ENCODE measurements at regions not wholly inside any gene's neighbourhood (a gene's known extent, or its start where the extent isn't known, plus 50 kb on each side); places are given as distances from the start of the nearest gene placed in this dataset.

GRCh38 chr2:58876126-58876525 lies 635.0 kb upstream of the FANCL start:
- TF ChIP-seq, protein P1, sequence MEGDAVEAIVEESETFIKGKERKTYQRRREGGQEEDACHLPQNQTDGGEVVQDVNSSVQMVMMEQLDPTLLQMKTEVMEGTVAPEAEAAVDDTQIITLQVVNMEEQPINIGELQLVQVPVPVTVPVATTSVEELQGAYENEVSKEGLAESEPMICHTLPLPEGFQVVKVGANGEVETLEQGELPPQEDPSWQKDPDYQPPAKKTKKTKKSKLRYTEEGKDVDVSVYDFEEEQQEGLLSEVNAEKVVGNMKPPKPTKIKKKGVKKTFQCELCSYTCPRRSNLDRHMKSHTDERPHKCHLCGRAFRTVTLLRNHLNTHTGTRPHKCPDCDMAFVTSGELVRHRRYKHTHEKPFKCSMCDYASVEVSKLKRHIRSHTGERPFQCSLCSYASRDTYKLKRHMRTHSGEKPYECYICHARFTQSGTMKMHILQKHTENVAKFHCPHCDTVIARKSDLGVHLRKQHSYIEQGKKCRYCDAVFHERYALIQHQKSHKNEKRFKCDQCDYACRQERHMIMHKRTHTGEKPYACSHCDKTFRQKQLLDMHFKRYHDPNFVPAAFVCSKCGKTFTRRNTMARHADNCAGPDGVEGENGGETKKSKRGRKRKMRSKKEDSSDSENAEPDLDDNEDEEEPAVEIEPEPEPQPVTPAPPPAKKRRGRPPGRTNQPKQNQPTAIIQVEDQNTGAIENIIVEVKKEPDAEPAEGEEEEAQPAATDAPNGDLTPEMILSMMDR (IDR thresholded peaks at IDR 0.05), result no peak
- TF ChIP-seq, protein P2, sequence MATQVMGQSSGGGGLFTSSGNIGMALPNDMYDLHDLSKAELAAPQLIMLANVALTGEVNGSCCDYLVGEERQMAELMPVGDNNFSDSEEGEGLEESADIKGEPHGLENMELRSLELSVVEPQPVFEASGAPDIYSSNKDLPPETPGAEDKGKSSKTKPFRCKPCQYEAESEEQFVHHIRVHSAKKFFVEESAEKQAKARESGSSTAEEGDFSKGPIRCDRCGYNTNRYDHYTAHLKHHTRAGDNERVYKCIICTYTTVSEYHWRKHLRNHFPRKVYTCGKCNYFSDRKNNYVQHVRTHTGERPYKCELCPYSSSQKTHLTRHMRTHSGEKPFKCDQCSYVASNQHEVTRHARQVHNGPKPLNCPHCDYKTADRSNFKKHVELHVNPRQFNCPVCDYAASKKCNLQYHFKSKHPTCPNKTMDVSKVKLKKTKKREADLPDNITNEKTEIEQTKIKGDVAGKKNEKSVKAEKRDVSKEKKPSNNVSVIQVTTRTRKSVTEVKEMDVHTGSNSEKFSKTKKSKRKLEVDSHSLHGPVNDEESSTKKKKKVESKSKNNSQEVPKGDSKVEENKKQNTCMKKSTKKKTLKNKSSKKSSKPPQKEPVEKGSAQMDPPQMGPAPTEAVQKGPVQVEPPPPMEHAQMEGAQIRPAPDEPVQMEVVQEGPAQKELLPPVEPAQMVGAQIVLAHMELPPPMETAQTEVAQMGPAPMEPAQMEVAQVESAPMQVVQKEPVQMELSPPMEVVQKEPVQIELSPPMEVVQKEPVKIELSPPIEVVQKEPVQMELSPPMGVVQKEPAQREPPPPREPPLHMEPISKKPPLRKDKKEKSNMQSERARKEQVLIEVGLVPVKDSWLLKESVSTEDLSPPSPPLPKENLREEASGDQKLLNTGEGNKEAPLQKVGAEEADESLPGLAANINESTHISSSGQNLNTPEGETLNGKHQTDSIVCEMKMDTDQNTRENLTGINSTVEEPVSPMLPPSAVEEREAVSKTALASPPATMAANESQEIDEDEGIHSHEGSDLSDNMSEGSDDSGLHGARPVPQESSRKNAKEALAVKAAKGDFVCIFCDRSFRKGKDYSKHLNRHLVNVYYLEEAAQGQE (IDR thresholded peaks at IDR 0.05; ENCODE audit: insufficient read depth in 1 of 2, low read depth in 2 of 2, low read length in 1 of 2), result no peak
- TF ChIP-seq TCF7L2 (IDR thresholded peaks at IDR 0.05; ENCODE audit: low read depth, low read length) (no peak), SIN3A (IDR thresholded peaks at IDR 0.05; ENCODE audit: borderline replicate concordance, insufficient read depth, low read depth, low read length) (no peak)
